ENCODE measurements at regions not wholly inside any gene's neighbourhood (a gene's known extent, or its start where the extent isn't known, plus 50 kb on each side); places are given as distances from the start of the nearest gene placed in this dataset.

GRCh38 chr15:70427167-70428120, 329.7 kb upstream of the TLE3 start:
- DNase-seq (ENCODE audit: low read depth in 1 of 2, low spot score in 2 of 2) (no peak), FAIRE-seq (peak; percentile 36)
- H3K36me3 ChIP-seq (ENCODE audit: control insufficient read depth in 2 of 4, insufficient read depth in 4 of 4, low read length in 3 of 4), result no peaks in the 10 kb centered on the region
- no peak for TF ChIP-seq ATF2 (IDR thresholded peaks at IDR 0.05; ENCODE audit: low read length)
- H3K23ac ChIP-seq (ENCODE audit: insufficient read length), result no peak overlapping the region
- H4K20me1 ChIP-seq (replicated peaks in 1 of 2; ENCODE audit: control insufficient read depth in 1 of 2, insufficient read depth in 2 of 2, low read length in 2 of 2), result no peaks in the 10 kb centered on the region
- H3K4me2 ChIP-seq (ENCODE audit: insufficient read depth in 1 of 2, low read depth in 2 of 2, low read length in 2 of 2), result no peak overlapping the region
- 86% methylated on average over 11 of the region's 11 CpGs; no CpG with 5 or more reads in 1 of the 2 experiments for WGBS, 2 experiments (ENCODE audit: extremely low coverage in 1 of 2, insufficient coverage in 1 of 2, insufficient read length in 1 of 2, insufficient replicate concordance in 2 of 2, low coverage in 1 of 2, low lambda C conversion rate in 2 of 2, missing lambda C conversion rate in 1 of 2)
- H3K4ac ChIP-seq (replicated peaks; ENCODE audit: insufficient read length, low read depth, low read length), result no peak overlapping the region
- H2BK15ac ChIP-seq (ENCODE audit: low read length), result no peak overlapping the region
- no peak overlapping the region; the same call in 1 of the 2 replicates for H2AFZ ChIP-seq (ENCODE audit: low read length)
- no peaks in the 10 kb centered on the region for H3K23me2 ChIP-seq (ENCODE audit: low read depth, low read length)
- H3K9ac ChIP-seq (replicated peaks in 1 of 4; ENCODE audit: extremely low read depth in 1 of 4, low read depth in 3 of 4, low read length in 3 of 4), result no peak overlapping the region
- H3K56ac ChIP-seq (replicated peaks; ENCODE audit: insufficient read length, low read depth, low read length), result no peak overlapping the region
- H3K14ac ChIP-seq (ENCODE audit: insufficient read length), result no peak overlapping the region
- H3K79me2 ChIP-seq (ENCODE audit: control insufficient read depth in 1 of 2, insufficient read depth in 2 of 2, low read length in 2 of 2), result no peaks in the 10 kb centered on the region
- no peaks in the 10 kb centered on the region for H3K79me1 ChIP-seq (ENCODE audit: low read depth, low read length)
- ChIA-PET CTCF (ENCODE audit: partially characterized antibody) (interaction anchor here (0.6 to 1.8 kb wide), 2 partner anchors 9 to 101 kb away, joined by 4 to 5 read pairs; no protein-coding TSS in a partner anchor), POLR2A (ENCODE audit: partially characterized antibody) (no interaction called here)
- H3K27me3 ChIP-seq (replicated peaks in 1 of 4; ENCODE audit: control insufficient read depth in 3 of 4, extremely low read depth in 1 of 4, insufficient read depth in 3 of 4, low read length in 3 of 4), result no peaks in the 10 kb centered on the region; a peak in 1 of 7 replicates
- no peak overlapping the region for H3K4me3 ChIP-seq (ENCODE audit: extremely low read depth in 1 of 4, insufficient read depth in 2 of 4, low read depth in 3 of 4, low read length in 4 of 4)
- H2BK120ac ChIP-seq (replicated peaks; ENCODE audit: low read depth, low read length), result no peak overlapping the region
- H2BK20ac ChIP-seq (ENCODE audit: low read length), result no peak overlapping the region
- H3K9me3 ChIP-seq (ENCODE audit: insufficient read depth in 2 of 2, low read depth in 1 of 2, low read length in 1 of 2), result 0 out of 4 replicates have a peak, but pooled peaks cover 0 to 4% of the 10 kb centered on the region in 2 experiments
- no peak overlapping the region for H2BK5ac ChIP-seq (ENCODE audit: low read depth, low read length)
- peaks cover 0 to 7% (median 3%) of the 10 kb centered on the region in 4 experiments; a peak in 2 of 7 replicates for H3K4me1 ChIP-seq (replicated peaks in 1 of 4; ENCODE audit: control insufficient read depth in 3 of 4, insufficient read depth in 4 of 4, low read length in 3 of 4)
- H4K91ac ChIP-seq (replicated peaks; ENCODE audit: insufficient read length, low read length), result no peak overlapping the region
- no peak overlapping the region; the same call in 1 of the 2 replicates for H3K27ac ChIP-seq (ENCODE audit: low read depth, low read length)
- H3K18ac ChIP-seq (ENCODE audit: extremely low read depth, low read length), result no peak overlapping the region
- no peak overlapping the region for H2AK5ac ChIP-seq (ENCODE audit: low read depth, low read length)
- H4K5ac ChIP-seq (ENCODE audit: insufficient read length, low read depth, low read length), result no peak overlapping the region
- no peak overlapping the region for H2BK12ac ChIP-seq (ENCODE audit: low read depth, low read length)
- H4K8ac ChIP-seq (ENCODE audit: extremely low read depth, insufficient read depth, low read length), result no peak overlapping the region

Data from H1 (cell line).